ENCODE measurements at regions not wholly inside any gene's neighbourhood (a gene's known extent, or its start where the extent isn't known, plus 50 kb on each side); places are given as distances from the start of the nearest gene placed in this dataset.

- TF ChIP-seq CTCF (IDR thresholded peaks at IDR 0.05 in 2 of 3, conservative IDR thresholded peaks at IDR 0.05 in 1 of 3; ENCODE audit: borderline replicate concordance in 1 of 3, insufficient read depth in 1 of 3, low read depth in 2 of 3, low read length in 2 of 3) = no peak
- TF ChIP-seq REST (IDR thresholded peaks at IDR 0.05; ENCODE audit: low read depth) = no peak
- no peak for TF ChIP-seq ATF3 (IDR thresholded peaks at IDR 0.05)
- no peak for TF ChIP-seq RAD21 (IDR thresholded peaks at IDR 0.05; ENCODE audit: low read depth)
- no peak for TF ChIP-seq CEBPB (IDR thresholded peaks at IDR 0.05; ENCODE audit: low read depth)
- TF ChIP-seq CBX3 (IDR thresholded peaks at IDR 0.05; ENCODE audit: low read depth) = no peak
- TF ChIP-seq SIN3A (IDR thresholded peaks at IDR 0.05; ENCODE audit: low read depth) = no peak
These were observed 303.4 kb downstream of the RAB28 start for GRCh38 chr4:13180701-13181100.
